ENCODE measurements at regions not wholly inside any gene's neighbourhood (a gene's known extent, or its start where the extent isn't known, plus 50 kb on each side); places are given as distances from the start of the nearest gene placed in this dataset.
A peak's percentile ranks its signal among the peaks of the same experiment; 100 is the strongest.
"Not testable (repeated sequence)": the region's sequence is repeated elsewhere in the genome, so short reads cannot be mapped to it uniquely, and the experiment has no call there.

DNA sequence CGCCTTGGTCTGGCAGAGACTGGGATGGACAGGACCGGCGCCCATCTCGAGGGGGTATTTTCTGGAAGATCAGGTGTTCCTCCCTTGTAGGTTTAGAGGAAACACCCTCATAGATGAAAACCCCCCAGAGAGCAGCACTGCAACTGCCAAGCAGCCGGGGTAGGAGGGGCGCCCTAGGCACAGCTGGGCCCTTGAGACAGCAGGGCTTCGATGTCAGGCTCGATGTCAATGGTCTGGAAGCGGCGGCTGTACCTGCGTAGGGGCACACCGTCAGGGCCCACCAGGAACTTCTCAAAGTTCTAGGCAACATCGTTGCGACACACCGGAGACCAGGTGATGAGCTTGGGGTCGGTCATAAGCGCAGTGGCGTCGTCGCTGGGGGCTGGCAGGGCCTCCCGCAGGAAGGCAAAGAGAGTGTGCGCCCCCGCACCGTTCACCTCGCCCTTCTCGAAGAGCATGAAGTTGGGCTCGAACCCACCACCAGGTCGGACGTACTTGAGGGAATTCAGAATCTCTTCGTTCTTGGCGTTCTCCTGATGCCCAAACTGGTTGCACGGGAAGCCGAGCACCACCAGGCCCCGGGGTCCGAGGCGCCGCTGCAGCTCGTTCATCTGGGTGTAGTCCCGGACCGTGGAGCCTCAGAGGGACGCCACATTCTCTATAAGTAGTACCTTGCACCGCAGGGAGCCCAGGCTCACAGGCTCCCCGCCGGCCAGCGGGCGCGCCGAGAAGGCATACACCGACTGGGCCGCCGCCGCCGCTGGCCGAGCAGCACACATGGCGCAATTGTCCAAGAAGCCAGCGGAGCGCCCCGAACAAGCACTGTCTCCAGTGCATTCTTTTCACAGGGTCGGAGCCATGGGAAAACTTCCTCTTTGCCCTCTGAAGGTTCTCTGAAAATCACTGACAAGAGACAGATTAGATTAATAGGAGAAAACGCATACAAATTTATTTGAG lies 59.0 kb upstream of the ATXN3L start:
- not testable (repeated sequence) for DNase-seq

DNA sequence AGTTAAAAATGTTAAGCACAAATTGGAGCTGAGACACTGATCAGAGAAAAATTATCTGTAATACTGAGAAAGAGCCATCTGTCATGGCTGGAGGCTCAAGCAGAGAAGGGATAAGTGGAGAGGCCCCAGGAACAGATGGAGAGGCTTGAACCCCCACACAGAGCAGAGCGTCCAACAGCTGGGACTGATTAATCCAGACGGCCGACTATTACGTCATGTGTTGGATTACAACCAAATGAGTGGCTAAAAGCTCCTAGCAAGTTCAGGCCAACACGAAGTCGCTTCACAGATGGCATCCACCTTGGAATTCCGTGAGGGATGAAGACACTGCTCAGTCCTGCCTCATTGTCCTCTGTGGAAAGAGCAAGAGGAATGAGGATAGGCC lies 57.7 kb upstream of the ATXN3L start:
- peak; percentile 86 for DNase-seq

DNA sequence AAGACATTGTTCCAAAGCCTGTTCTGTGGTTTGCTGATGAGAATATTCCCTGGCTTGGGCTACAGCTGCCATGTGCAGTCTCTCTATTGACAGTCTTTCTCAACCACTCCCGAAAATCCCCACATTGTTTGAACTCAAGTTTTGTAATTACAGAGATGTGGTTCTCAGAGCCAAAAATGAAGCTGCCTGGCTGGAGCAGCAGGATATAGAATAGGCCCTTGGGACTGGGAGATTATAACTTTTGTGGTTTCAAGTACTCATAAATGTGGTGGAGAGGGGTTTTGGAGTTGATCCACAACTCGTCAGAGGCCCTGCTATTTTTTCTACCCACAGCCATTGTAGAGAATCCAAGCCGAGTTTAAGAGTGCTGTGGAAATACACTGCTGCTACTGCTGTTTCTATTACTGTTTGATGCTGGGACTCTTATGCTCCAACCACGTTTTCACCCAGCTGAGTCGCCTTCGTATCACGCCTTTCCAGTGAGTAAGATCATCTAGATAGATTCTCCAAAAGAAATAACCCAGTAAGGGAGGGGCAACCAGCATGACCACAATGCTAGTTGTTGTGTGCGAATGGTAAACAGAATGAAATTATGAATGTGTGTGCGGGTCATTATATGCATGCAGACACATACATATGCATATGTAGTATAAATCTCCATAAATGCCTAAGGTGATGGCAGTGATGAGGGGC lies 57.1 kb upstream of the ATXN3L start:
- peak; percentile 79 for DNase-seq

DNA sequence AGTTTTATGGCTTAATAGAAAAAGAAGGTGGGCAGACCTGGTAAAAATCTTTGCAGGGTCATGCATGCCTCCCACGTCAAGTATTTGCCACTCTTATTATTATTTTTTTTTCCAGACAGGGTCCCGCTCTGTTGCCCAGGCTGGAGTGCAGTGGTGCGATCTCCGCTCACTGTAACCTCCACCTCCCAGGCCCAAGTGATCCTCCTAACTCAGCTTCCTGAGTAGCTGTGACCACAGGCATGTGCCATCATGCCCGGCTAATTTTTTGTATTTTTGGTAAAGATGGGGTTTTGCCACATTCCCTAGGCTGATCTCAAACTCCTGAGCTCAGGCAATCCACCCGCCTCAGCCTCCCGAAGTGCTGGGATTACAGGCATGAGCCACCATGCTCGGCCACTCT lies 55.7 kb upstream of the ATXN3L start:
- DNase-seq = not testable (repeated sequence)

DNA sequence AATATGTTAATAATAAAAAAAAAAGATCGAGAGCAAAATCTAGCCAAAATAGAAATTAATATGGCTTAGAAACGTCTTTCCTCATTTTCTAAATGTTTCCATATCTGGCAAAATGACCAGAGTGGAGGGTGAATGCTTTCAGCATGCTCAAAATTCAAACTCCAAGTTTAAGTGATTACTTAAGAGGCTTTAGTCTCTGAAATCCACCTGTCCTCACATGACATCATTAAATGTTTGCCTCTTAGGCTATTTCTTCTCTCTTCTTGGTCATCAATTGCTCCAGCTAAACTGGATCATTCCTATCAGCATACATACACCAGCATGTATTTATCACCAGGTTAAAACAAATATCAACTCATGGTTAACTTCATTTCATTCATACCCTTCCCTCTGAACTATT lies 54.5 kb upstream of the ATXN3L start:
- no peak for DNase-seq

DNA sequence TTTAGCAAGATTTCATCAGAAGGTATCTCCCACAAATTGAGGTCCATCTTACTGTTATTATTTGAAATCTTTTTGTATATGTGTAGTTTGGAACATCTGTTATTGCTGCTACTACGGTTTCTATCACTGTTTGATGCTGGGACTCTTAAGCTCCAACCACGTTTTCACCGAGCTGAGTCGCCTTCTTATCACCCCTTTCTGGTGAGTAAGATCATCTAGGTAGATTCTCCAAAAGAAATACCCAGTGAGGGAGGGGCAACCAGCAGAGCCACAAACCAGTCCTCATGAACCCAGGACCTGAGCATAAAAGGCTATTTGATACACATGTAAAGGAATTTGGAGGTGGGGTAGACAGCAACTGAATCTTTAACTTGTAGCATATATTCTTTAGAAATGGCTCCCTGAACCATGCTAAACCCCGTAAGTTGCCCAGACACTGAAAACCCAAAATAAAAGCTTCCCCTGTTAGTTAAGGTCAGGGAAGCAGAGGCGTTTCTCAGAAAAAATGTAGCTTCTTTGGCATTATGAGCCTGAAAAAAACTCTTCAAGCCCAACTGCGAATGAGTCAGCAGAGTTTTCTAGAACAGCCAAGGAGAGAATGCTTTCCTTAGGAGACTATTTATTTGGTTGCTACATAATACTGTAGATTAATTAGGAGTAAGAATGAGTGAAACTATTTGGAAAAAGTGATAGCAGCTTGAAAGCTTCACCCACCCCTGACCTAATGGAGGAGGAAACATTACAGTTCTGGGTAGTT lies 53.8 kb upstream of the ATXN3L start:
- DNase-seq = peak; percentile 40

DNA sequence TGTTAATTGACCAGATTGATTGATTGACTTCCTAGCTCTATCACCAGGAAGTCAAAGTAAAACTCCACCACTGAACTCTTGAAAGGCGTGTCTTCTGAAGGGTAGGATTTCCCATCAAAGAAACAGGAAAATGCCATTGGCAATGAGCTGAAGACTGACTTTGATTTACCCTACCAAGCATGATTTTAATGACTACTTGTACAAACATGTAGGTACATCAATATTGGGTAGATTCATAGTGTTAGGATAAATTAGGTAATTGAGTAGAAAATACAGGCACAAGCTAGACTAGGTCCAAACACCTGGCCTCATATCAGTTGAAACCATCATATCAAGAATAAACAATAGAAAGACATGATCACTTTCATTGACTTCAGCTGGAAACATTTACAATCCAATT lies 53.2 kb upstream of the ATXN3L start:
- no peak for DNase-seq

DNA sequence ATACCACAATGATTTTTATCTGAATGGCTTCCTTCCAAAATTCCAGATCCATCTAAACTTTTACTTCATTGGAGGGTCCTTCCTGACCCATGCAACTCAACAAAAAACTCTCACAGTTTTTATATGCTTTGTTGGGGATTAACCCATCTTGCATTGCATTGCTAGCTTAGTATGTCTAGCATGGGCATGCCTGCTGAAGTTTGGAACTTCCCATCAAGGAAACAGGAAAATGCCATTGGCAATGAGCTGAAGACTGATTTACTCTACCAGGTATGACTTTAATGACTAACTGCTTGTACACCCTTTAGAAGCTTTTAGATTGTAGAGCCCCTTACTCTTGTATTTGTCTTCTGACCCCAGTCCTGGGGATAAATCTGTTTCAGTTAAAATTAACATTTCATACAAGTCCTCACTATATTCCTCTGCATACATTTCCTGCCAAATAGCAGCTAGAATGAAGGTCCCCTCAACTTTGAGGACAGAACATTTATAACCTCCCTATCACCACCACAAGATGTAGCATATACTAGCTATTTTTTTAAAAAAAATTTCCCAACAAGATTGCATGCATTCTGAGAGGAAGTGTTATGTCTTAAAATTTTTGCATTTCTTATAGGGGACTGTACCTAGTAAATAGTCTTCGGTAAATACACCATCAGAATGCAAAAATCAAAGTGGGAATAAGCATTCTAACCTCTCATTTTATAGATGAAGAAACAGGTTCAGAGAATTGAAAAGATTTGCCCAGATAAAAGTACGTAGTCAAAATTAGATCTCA lies 52.5 kb upstream of the ATXN3L start:
- no peak for DNase-seq

DNA sequence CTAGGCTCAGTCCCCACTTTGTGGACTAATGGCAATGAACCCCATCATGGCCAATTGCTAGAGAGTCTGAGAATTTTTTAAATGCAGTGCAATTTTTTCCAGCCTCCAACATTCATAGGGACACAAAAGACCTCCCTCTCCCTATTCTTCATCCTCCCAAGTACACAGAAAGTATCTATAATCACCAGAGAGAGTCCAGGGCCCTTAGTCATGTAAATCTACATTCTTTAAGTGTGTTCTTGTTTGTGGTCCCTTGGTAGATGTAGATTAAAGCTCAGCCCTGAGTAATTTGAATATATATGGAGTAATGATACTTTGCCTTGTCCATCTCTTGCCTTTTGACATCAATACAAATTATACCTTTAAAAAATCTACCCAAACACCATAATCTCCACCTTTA lies 51.3 kb upstream of the ATXN3L start:
- DNase-seq = no peak

DNA sequence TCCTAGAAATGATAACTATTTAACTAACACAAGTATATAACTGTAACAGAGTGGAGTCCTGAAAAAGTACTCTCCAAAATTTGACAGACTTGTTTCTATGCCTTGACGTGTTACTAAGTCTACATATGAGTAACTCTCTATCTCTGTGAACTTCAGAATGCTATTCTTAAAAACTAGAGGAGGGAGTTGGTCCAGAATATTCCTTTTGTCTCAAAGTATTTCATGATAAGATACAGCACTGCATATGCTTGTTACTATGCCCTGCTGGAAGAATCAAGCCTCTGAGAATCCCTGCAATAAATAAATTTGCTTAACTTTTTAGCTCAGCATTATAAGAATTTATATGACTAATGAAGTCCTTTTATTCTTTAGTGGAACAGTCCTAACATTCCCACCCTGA lies 50.9 kb upstream of the ATXN3L start:
- DNase-seq = no peak
